ENCODE measurements at regions not wholly inside any gene's neighbourhood (a gene's known extent, or its start where the extent isn't known, plus 50 kb on each side); places are given as distances from the start of the nearest gene placed in this dataset.

GRCh38 chr11:98195300-98195699 lies 825.4 kb upstream of the CNTN5 start:
- H2BK15ac ChIP-seq (ENCODE audit: low read depth, low read length), result no peak overlapping the region
- H4K91ac ChIP-seq (ENCODE audit: insufficient read length, low read depth, low read length), result no peak overlapping the region
- H3K79me2 ChIP-seq (ENCODE audit: insufficient read depth, low read length), result no peaks in the 10 kb centered on the region
- H3K18ac ChIP-seq (ENCODE audit: insufficient read length, low read depth, low read length), result no peak overlapping the region
- no peak overlapping the region for H3T11ph ChIP-seq (ENCODE audit: low read length)
- H2BK20ac ChIP-seq (ENCODE audit: low read depth, low read length, poor library complexity, severe bottlenecking), result no peak overlapping the region
- no peak for DNase-seq
- Mint-ChIP-seq H3K9me3 (no peaks in the 10 kb centered on the region), H3K27me3 (ENCODE audit: low read depth) (no peaks in the 10 kb centered on the region), H3K36me3 (ENCODE audit: insufficient read depth in 1 of 3, low read depth in 3 of 3) (no peaks in the 10 kb centered on the region), H3K4me3 (no peak overlapping the region), H3K4me1 (no peaks in the 10 kb centered on the region), H3K27ac (no peak overlapping the region)
- no peak overlapping the region for H3K56ac ChIP-seq (ENCODE audit: insufficient read length, low read depth, low read length)
- H3K9ac ChIP-seq (ENCODE audit: extremely low read depth, insufficient read length, low read length), result no peak overlapping the region
- H3K14ac ChIP-seq (ENCODE audit: insufficient read depth, low read length), result no peak overlapping the region
- no peaks in the 10 kb centered on the region for H3K27me3 ChIP-seq (ENCODE audit: insufficient read depth, low read length)
- H4K8ac ChIP-seq (replicated peaks; ENCODE audit: insufficient read length, low read depth, low read length), result no peak overlapping the region
- no peak overlapping the region for H2BK12ac ChIP-seq (ENCODE audit: insufficient read length, low read depth, low read length)
- H3K4me1 ChIP-seq (ENCODE audit: insufficient read depth, low read length), result no peaks in the 10 kb centered on the region
- no peak overlapping the region for H2AK5ac ChIP-seq (ENCODE audit: insufficient read length, low read length)
- no peak overlapping the region for H2BK120ac ChIP-seq (ENCODE audit: low read depth, low read length, poor library complexity, severe bottlenecking)
- no peak overlapping the region for H2AFZ ChIP-seq (ENCODE audit: low read length)
- no peak overlapping the region for H2BK5ac ChIP-seq (ENCODE audit: insufficient read length, low read length)
- no peaks in the 10 kb centered on the region for H3K79me1 ChIP-seq (ENCODE audit: insufficient read depth, low read depth, low read length, poor library complexity, severe bottlenecking)
- no peak for TF ChIP-seq CTCF (conservative IDR thresholded peaks at IDR 0.05)
- WGBS (ENCODE audit: extremely low coverage, insufficient read length, low lambda C conversion rate), result no CpG with 5 or more reads among the region's 1 CpG
- no peaks in the 10 kb centered on the region for H3K23me2 ChIP-seq (ENCODE audit: insufficient read length, low read depth, low read length, poor library complexity, severe bottlenecking)
- no peaks in the 10 kb centered on the region for H3K9me3 ChIP-seq (ENCODE audit: control insufficient read depth, low read depth, low read length)
- no peak overlapping the region for H3K4me2 ChIP-seq (ENCODE audit: insufficient read depth, insufficient read length, low read length)
- no peak overlapping the region for H3K27ac ChIP-seq (ENCODE audit: insufficient read length, low read depth, low read length)
- no peaks in the 10 kb centered on the region for H4K20me1 ChIP-seq (ENCODE audit: control insufficient read depth, insufficient read depth, insufficient read length)
- H3K23ac ChIP-seq (ENCODE audit: insufficient read length, low read depth, low read length), result no peak overlapping the region
- H3K4ac ChIP-seq (ENCODE audit: low read depth, low read length), result no peak overlapping the region
- H4K5ac ChIP-seq (ENCODE audit: insufficient read length, low read depth, low read length), result no peak overlapping the region
